HCT116 (cell line): ENCODE measurements at regions not wholly inside any gene's neighbourhood (a gene's known extent, or its start where the extent isn't known, plus 50 kb on each side); places are given as distances from the start of the nearest gene placed in this dataset.

Experiments used
- ATAC-seq: fragments of 200-7000 bp; cut with Tn5 transposase; 2 replicates; pipeline ENCODE4 v1.9.1; 2020; ENCODE audit warnings: mild to moderate bottlenecking, moderate library complexity
- BruUV-seq: library from RNA; stranded (reverse); fragments of 400-500 nt; replicated peaks from 2 replicates; lab custom pipeline; 2021; lab: Mats Ljungman, UMichigan
- CTCF ChIA-PET: fragments of 300-600 bp; sonication (Branson Sonifier 250); formaldehyde crosslinking; loops from one replicate; lab custom pipeline; 2021; ENCODE audit warnings: antibody characterized with exemption; lab: Charles Lee
- POLR2A ChIA-PET: fragments of 300-600, 350-600 bp; sonication (Branson Sonifier 250); formaldehyde crosslinking; loops from one replicate; lab custom pipeline; 2021; ENCODE audit warnings: antibody characterized with exemption; lab: Charles Lee
- RAD21 ChIA-PET, 2 experiments: fragments of 300-600 bp; sonication (Branson Sonifier 250); formaldehyde crosslinking; loops; one replicate each; lab custom pipeline; 2023; ENCODE audit warnings: low total read pairs in 2 of 2; ENCODE audit not compliant: uncharacterized antibody in 2 of 2, unreplicated experiment in 2 of 2, low non-redundant PET in 1 of 2; lab: Charles Lee
- DNase-seq: peaks from one replicate; pipeline ENCODE4 v3.0.0-alpha.2; 2010; ENCODE audit warnings: low read depth, low spot score
- H2AFZ ChIP-seq: fragments of 200-600 bp; shearing (Covaris generic), sonication (generic); 2 replicates; pipeline ENCODE4 v1.6.1; 2017; ENCODE audit warnings: low read depth, mixed run types, mixed read lengths, antibody characterized with exemption, low read length; ENCODE audit not compliant: poor library complexity, severe bottlenecking
- H3K27ac ChIP-seq: 2 replicates; pipeline ENCODE4 v1.5.1; 2012; ENCODE audit warnings: low read depth, low read length
- H3K27me3 ChIP-seq: fragments of 200-600 bp; sonication (generic); 2 replicates; pipeline ENCODE4 v1.6.1; 2016; ENCODE audit warnings: mixed run types, low read length, mixed read lengths; ENCODE audit not compliant: insufficient read depth
- H3K36me3 ChIP-seq, 2 experiments: fragments of 200-500 bp in 1 of 2; fragments of 200-600 bp in 1 of 2; sonication (Bioruptor generic) in 1 of 2; sonication (generic) in 1 of 2; 2 replicates each; pipeline versions ENCODE4 v1.5.1 to v1.6.1; 2014 to 2016; ENCODE audit warnings: low read length in 2 of 2, inconsistent platforms in 1 of 2, mixed read lengths in 1 of 2, mixed run types in 1 of 2; ENCODE audit not compliant: insufficient read depth in 2 of 2, control insufficient read depth in 1 of 2
- H3K4me1 ChIP-seq, 2 experiments: fragments of 200-600 bp in 1 of 2; sonication (generic) in 1 of 2; 2 replicates each; pipeline versions ENCODE4 v1.5.1 to v1.6.1; 2012 to 2017; ENCODE audit warnings: low read length in 2 of 2, inconsistent platforms in 1 of 2, mild to moderate bottlenecking in 1 of 2, mixed read lengths in 1 of 2, mixed run types in 1 of 2, moderate library complexity in 1 of 2; ENCODE audit not compliant: insufficient read depth in 2 of 2, control insufficient read depth in 1 of 2
- H3K4me2 ChIP-seq: fragments of 200-600 bp; sonication (generic); 2 replicates; pipeline ENCODE4 v1.6.1; 2017; ENCODE audit warnings: mixed run types, low read length, mixed read lengths
- H3K4me3 ChIP-seq, 2 experiments: fragments of 200-600 bp in 1 of 2; sonication (generic) in 1 of 2; replicated peaks in 1 of 2; 2 replicates each; pipeline ENCODE4 v1.5.1; 2011 to 2016; ENCODE audit warnings: low read length in 2 of 2, control low read depth in 1 of 2, low read depth in 1 of 2, mild to moderate bottlenecking in 1 of 2, mixed read lengths in 1 of 2, mixed run types in 1 of 2
- H3K79me2 ChIP-seq: fragments of 200-600 bp; sonication (generic); 2 replicates; pipeline ENCODE4 v1.6.1; 2017; ENCODE audit warnings: mild to moderate bottlenecking, mixed run types, low read length, moderate library complexity, mixed read lengths; ENCODE audit not compliant: insufficient read depth
- H3K9ac ChIP-seq: fragments of 200-600 bp; sonication (generic); 2 replicates; pipeline ENCODE4 v1.6.1; 2016; ENCODE audit warnings: low read length, mixed read lengths
- H3K9me2 ChIP-seq: fragments of 200-600 bp; sonication (generic), shearing (Covaris generic); 2 replicates; pipeline ENCODE4 v1.6.1; 2017; ENCODE audit warnings: mixed run types, mild to moderate bottlenecking, moderate library complexity; ENCODE audit not compliant: insufficient read depth
- H3K9me3 ChIP-seq, 2 experiments: fragments of 200-500 bp in 1 of 2; fragments of 200-600 bp in 1 of 2; sonication (Bioruptor generic) in 1 of 2; sonication (generic) in 1 of 2; 2 replicates each; pipeline ENCODE4 v1.6.1; 2014 to 2017; ENCODE audit warnings: low read length in 2 of 2, mixed read lengths in 2 of 2, inconsistent platforms in 1 of 2, low read depth in 1 of 2, mild to moderate bottlenecking in 1 of 2, mixed run types in 1 of 2, moderate library complexity in 1 of 2; ENCODE audit not compliant: control insufficient read depth in 1 of 2, insufficient read depth in 1 of 2
- H4K20me1 ChIP-seq: fragments of 200-600 bp; sonication (generic), shearing (Covaris generic); 2 replicates; pipeline ENCODE4 v1.6.1; 2017; ENCODE audit warnings: mixed run types, mild to moderate bottlenecking, moderate library complexity; ENCODE audit not compliant: insufficient read depth
- ATF3 ChIP-seq: IDR thresholded peaks from 2 replicates; pipeline ENCODE4 v1.6.1; 2012
- CBX3 ChIP-seq: IDR thresholded peaks from 2 replicates; pipeline ENCODE4 v1.6.1; 2012; ENCODE audit warnings: low read depth
- CEBPB ChIP-seq: IDR thresholded peaks from 2 replicates; pipeline ENCODE4 v1.6.1; 2012; ENCODE audit warnings: low read depth
- ELF1 ChIP-seq: IDR thresholded peaks from 2 replicates; pipeline ENCODE4 v1.6.1; 2012; ENCODE audit warnings: low read depth, borderline replicate concordance
- EZH2 ChIP-seq: fragments of 200-600 bp; sonication (generic); IDR thresholded peaks from 2 replicates; pipeline ENCODE4 v1.6.1; 2017; ENCODE audit warnings: antibody characterized with exemption, mixed run types
- POLR2A ChIP-seq: IDR thresholded peaks from 2 replicates; pipeline ENCODE4 v1.7.0; 2011; ENCODE audit warnings: borderline replicate concordance; ENCODE audit not compliant: insufficient read depth, insufficient read length; ENCODE audit errors: extremely low read depth
- RAD21 ChIP-seq: IDR thresholded peaks from 2 replicates; pipeline ENCODE4 v1.6.1; 2012; ENCODE audit warnings: low read depth, mild to moderate bottlenecking
- SRF ChIP-seq: IDR thresholded peaks from 2 replicates; pipeline ENCODE4 v1.6.1; 2012; ENCODE audit warnings: low read depth
- intact Hi-C: fragments of 100-400 bp; cut with micrococcal nuclease; formaldehyde crosslinking; loops from 2 replicates; pipeline ENCODE4 v1.10.0; 2022

- BruUV-seq: no TSS peak
- intact Hi-C loops: no loop called here
- Histone ChIP-seq H3K4me2 (no peak overlapping the region), H2AFZ (no peak overlapping the region), H3K36me3 (no peaks in the 10 kb centered on the region), H3K27me3 (no peaks in the 10 kb centered on the region), H3K4me1 (no peaks in the 10 kb centered on the region), H4K20me1 (no peaks in the 10 kb centered on the region), H3K27ac (no peak overlapping the region), H3K79me2 (no peaks in the 10 kb centered on the region), H3K9me2 (no peaks in the 10 kb centered on the region), H3K9me3 (no peaks in the 10 kb centered on the region), H3K4me3 (no peak overlapping the region), H3K9ac (no peak overlapping the region)
- RAD21 ChIA-PET: no interaction called here
- no peak for TF ChIP-seq CBX3
- no peak for TF ChIP-seq CEBPB
- POLR2A ChIA-PET: no interaction called here
- ATAC-seq (no peak), DNase-seq (no peak)
- CTCF ChIA-PET: no interaction called here
Measured at GRCh38 chr2:64930258-64930671, 58.9 kb upstream of the SLC1A4 start.

- H3K27ac ChIP-seq: no peak overlapping the region
- H3K9ac ChIP-seq: no peak overlapping the region
- ChIA-PET RAD21 (no interaction called here), CTCF (no interaction called here), POLR2A (no interaction called here)
- BruUV-seq: no TSS peak
- H3K9me3 ChIP-seq: no peaks in the 10 kb centered on the region
- DNase-seq: no peak
- no peaks in the 10 kb centered on the region for H4K20me1 ChIP-seq
- no peaks in the 10 kb centered on the region for H3K27me3 ChIP-seq
- H3K4me3 ChIP-seq: no peak overlapping the region
- no peak for TF ChIP-seq ELF1
- TF ChIP-seq POLR2A: no peak
- no peak for TF ChIP-seq RAD21
- no peak for TF ChIP-seq EZH2
- no peak for TF ChIP-seq ATF3
- no peak for TF ChIP-seq SRF
- no peaks in the 10 kb centered on the region for H3K79me2 ChIP-seq
- H2AFZ ChIP-seq: no peak overlapping the region
- no peak for ATAC-seq
- H3K4me1 ChIP-seq: no peaks in the 10 kb centered on the region
- H3K36me3 ChIP-seq: no peaks in the 10 kb centered on the region
- no peak overlapping the region for H3K4me2 ChIP-seq
- intact Hi-C loops: no loop called here
- H3K9me2 ChIP-seq: no peaks in the 10 kb centered on the region
Measured at GRCh38 chr2:64931246-64932115, 57.7 kb upstream of the SLC1A4 start.
